22Rv1 (cell line): ENCODE measurements at regions not wholly inside any gene's neighbourhood (a gene's known extent, or its start where the extent isn't known, plus 50 kb on each side); places are given as distances from the start of the nearest gene placed in this dataset.

ENCODE experiments used
- ZFX ChIP-seq: fragments of 450-650 bp; IDR thresholded peaks from 2 replicates; pipeline ENCODE4 v1.6.1; 2017; ENCODE audit warnings: antibody characterized with exemption, borderline replicate concordance
- TF ChIP-seq, protein P1 (sequence below): fragments of 450-650 bp; IDR thresholded peaks from 2 replicates; pipeline ENCODE4 v1.5.1; 2017; ENCODE audit warnings: mild to moderate bottlenecking

DNA sequence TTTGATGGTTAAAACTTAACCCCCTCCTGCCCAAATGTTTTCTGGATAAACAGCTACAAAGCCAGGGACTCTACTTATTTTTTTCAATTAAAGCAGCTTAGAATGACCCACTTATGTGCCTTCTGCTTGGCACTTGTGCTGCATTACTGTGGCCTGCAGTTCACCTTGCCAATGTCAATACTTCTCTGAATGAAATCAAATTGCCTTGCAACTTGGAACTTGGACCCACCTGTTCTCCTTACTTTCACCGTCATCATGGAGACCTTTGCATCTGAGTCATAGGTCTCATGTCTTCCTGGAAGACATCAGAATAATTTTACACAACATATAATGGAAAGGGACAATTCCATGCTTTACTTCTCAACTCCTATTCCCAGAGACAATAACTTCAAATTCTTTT, 92.1 kb upstream of the FHL2 start:
- TF ChIP-seq, protein P1, sequence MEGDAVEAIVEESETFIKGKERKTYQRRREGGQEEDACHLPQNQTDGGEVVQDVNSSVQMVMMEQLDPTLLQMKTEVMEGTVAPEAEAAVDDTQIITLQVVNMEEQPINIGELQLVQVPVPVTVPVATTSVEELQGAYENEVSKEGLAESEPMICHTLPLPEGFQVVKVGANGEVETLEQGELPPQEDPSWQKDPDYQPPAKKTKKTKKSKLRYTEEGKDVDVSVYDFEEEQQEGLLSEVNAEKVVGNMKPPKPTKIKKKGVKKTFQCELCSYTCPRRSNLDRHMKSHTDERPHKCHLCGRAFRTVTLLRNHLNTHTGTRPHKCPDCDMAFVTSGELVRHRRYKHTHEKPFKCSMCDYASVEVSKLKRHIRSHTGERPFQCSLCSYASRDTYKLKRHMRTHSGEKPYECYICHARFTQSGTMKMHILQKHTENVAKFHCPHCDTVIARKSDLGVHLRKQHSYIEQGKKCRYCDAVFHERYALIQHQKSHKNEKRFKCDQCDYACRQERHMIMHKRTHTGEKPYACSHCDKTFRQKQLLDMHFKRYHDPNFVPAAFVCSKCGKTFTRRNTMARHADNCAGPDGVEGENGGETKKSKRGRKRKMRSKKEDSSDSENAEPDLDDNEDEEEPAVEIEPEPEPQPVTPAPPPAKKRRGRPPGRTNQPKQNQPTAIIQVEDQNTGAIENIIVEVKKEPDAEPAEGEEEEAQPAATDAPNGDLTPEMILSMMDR = no peak
- TF ChIP-seq ZFX = no peak
